Testis (tissue), 2 donors: ENCODE measurements at regions not wholly inside any gene's neighbourhood (a gene's known extent, or its start where the extent isn't known, plus 50 kb on each side); places are given as distances from the start of the nearest gene placed in this dataset.

Experiments used
- CTCF ChIP-seq, 3 experiments: fragments of 450-650 bp in 2 of 3; fragments of 200-600 bp in 1 of 3; sonication (generic) in 1 of 3; IDR thresholded peaks; one replicate each; pipeline ENCODE4 v1.5.1; 2016 to 2019; ENCODE audit warnings: antibody characterized with exemption in 3 of 3, mild to moderate bottlenecking in 2 of 3, moderate library complexity in 1 of 3
- POLR2A ChIP-seq: fragments of 450-650 bp; IDR thresholded peaks from one replicate; pipeline ENCODE4 v1.6.1; 2017; ENCODE audit warnings: antibody characterized with exemption, mild to moderate bottlenecking, moderate library complexity

GRCh38 chr10:123509338-123509737 lies 156.8 kb upstream of the GPR26 start:
- no peak for TF ChIP-seq CTCF (IDR thresholded peaks at IDR 0.05)
- no peak for TF ChIP-seq POLR2A
